LNCaP clone FGC (cell line): ENCODE measurements at regions not wholly inside any gene's neighbourhood (a gene's known extent, or its start where the extent isn't known, plus 50 kb on each side); places are given as distances from the start of the nearest gene placed in this dataset.

ENCODE experiments used
- DNase-seq: peaks from one replicate; pipeline ENCODE4 v3.0.0-alpha.2; 2011; ENCODE audit warnings: low read depth
- H3K4me3 ChIP-seq: 2 replicates; pipeline ENCODE4 v1.5.1; 2011; ENCODE audit warnings: mild to moderate bottlenecking, low read depth, low read length, control low read depth
- CTCF ChIP-seq: IDR thresholded peaks from 2 replicates; pipeline ENCODE4 v1.5.1; 2012; ENCODE audit warnings: mild to moderate bottlenecking; ENCODE audit not compliant: control insufficient read depth, insufficient read depth; ENCODE audit errors: extremely low read depth

- no peak overlapping the region for H3K4me3 ChIP-seq
- no peak for DNase-seq
- no peak for TF ChIP-seq CTCF
These were observed 606.6 kb upstream of the C9orf72 start for GRCh38 chr9:28179893-28180292.

DNA sequence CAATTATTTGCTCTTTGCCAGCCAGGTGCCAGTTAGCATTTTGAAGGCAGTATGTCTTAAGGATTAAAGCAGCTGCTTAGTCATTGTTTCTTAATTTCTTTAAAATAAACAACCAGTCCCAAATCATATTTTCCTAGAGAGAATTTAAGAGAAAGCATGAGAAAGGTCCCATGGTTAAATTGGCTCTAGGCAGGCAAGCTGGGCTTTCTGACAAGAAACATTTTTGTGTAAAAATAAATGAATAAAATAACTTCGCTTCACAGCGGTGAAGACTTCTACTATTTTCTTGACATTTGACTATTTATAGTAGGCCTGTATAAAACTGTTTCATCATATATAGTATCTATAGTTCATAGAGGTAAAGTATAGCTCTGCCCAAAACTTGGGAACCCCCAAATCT, 617.7 kb upstream of the C9orf72 start:
- no peak for TF ChIP-seq CTCF
- DNase-seq, result no peak
- no peak overlapping the region for H3K4me3 ChIP-seq

- DNase-seq, result no peak
These were observed 624.4 kb upstream of the C9orf72 start for GRCh38 chr9:28197653-28198052.

DNA sequence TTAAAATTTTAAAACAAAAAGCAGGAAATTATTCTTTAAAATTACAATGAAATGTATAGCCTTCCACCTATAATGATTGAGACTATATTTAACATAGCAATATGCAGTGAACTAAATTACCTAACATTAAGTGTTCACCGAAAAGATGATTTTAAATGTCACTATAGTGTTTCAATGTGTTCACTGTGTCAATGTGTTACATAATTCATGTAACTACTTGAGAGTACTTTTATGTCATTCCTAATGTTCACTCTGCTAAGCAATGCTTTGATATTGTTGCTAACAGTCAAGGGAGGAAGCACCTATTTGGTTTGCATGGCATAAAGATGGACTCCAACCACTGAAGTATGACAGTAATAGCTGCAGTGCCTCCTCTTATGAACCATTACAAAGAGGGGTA, 629.8 kb upstream of the C9orf72 start:
- H3K4me3 ChIP-seq, result no peak overlapping the region
- TF ChIP-seq CTCF, result no peak
- DNase-seq, result no peak

More at GRCh38 chr9:28197653-28198052, 624.4 kb upstream of the C9orf72 start:
- H3K4me3 ChIP-seq, result no peak overlapping the region
- TF ChIP-seq CTCF, result no peak

DNA sequence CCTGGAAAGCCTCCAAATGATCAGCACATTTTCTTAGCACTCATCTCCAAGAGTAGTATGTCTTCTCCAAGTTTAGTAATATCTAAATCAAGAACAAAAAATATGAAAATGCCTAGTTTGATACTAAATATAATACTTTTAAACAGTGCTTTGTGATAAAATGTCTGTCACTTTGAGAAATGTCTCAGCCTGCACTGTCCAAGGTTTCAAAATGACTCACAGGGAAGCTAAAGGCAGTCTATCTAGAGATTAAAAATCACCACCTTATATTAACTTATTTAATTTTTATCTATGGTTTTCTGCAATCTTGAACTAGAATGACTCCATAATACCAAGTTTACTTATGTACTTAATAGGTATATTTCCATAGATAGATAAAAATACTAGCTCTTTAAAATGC, 633.0 kb upstream of the C9orf72 start:
- H3K4me3 ChIP-seq, result no peak overlapping the region
- TF ChIP-seq CTCF, result no peak
- DNase-seq, result no peak

DNA sequence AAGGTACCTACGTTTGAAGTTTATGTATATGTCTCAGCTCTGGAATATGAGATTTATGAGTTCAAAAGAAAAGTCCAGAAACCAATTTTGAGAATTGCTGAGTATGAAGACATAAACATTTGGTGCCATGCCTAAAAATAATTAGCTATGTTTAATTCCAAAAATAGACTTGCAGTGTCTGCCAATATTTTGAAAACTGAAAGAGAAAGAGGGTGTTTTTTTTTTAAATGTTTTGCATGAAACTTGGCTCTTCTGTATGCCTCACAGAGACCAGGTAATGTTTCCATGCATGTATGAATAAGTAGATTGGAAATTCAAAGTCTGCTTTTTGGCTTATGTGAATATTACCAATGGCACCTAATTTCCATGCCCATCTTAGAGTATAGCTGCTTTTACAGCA, 634.4 kb upstream of the C9orf72 start:
- no peak for TF ChIP-seq CTCF
- H3K4me3 ChIP-seq, result no peak overlapping the region
- no peak for DNase-seq

GRCh38 chr9:28209130-28209529, 635.8 kb upstream of the C9orf72 start:
- H3K4me3 ChIP-seq, result no peak overlapping the region
- no peak for TF ChIP-seq CTCF
- no peak for DNase-seq
